ENCODE measurements at regions not wholly inside any gene's neighbourhood (a gene's known extent, or its start where the extent isn't known, plus 50 kb on each side); places are given as distances from the start of the nearest gene placed in this dataset.

GRCh38 chr9:96126321-96126881 is 175.6 kb downstream of the HSD17B3 start:
- TF ChIP-seq KHSRP (IDR thresholded peaks at IDR 0.05) (no peak), ARID3A (IDR thresholded peaks at IDR 0.05; ENCODE audit: borderline replicate concordance, low read depth, low read length) (no peak), BRCA1 (IDR thresholded peaks at IDR 0.05) (no peak), BRCA1 (CRISPR knock-in tag; IDR thresholded peaks at IDR 0.05) (no peak), ZNF311 (CRISPR knock-in tag; IDR thresholded peaks at IDR 0.05) (no peak), RBBP5 (IDR thresholded peaks at IDR 0.05; ENCODE audit: borderline replicate concordance, insufficient read depth, low read length, poor library complexity, severe bottlenecking) (no peak)
